IMR-90 (cell line): ENCODE measurements at regions not wholly inside any gene's neighbourhood (a gene's known extent, or its start where the extent isn't known, plus 50 kb on each side); places are given as distances from the start of the nearest gene placed in this dataset.

Experiments
- ATAC-seq: fragments of 200-7000 bp; cut with Tn5 transposase; 2 replicates; pipeline ENCODE4 v1.9.1; 2020; ENCODE audit warnings: low read depth, mild to moderate bottlenecking, moderate library complexity
- BruUV-seq: library from RNA; stranded (reverse); fragments of 400-500 nt; replicated peaks from 2 replicates; lab custom pipeline; 2021; lab: Mats Ljungman, UMichigan
- CTCF ChIA-PET: fragments of 300-600 bp; formaldehyde crosslinking; extraction: SDS; loops from one replicate; lab custom pipeline; 2021; ENCODE audit warnings: antibody characterized with exemption; lab: Yijun Ruan, JAX
- POLR2A ChIA-PET: fragments of 300-600 bp; sonication (Branson Sonifier 250); formaldehyde crosslinking; loops from one replicate; lab custom pipeline; 2022; ENCODE audit warnings: antibody characterized with exemption; ENCODE audit not compliant: unreplicated experiment; lab: Charles Lee
- DNase-seq: peaks from one replicate; pipeline ENCODE4 v3.0.0; 2013
- H2AFZ ChIP-seq: replicated peaks from 2 replicates; pipeline ENCODE3; 2013; ENCODE audit warnings: low read length, mild to moderate bottlenecking; ENCODE audit not compliant: poor library complexity
- H2AK5ac ChIP-seq: 2 replicates; pipeline ENCODE4 v1.6.1; 2013; ENCODE audit warnings: low read depth, low read length, inconsistent platforms
- H2AK9ac ChIP-seq: replicated peaks from 2 replicates; pipeline ENCODE3; 2013; ENCODE audit warnings: mild to moderate bottlenecking, low read depth, low read length, moderate library complexity; ENCODE audit not compliant: poor library complexity
- H2BK120ac ChIP-seq: 2 replicates; pipeline ENCODE4 v1.6.1; 2013; ENCODE audit warnings: low read depth, low read length, inconsistent platforms
- H2BK15ac ChIP-seq: 3 replicates; pipeline ENCODE4 v1.6.1; 2013; ENCODE audit warnings: low read depth, low read length, inconsistent platforms
- H2BK20ac ChIP-seq: 2 replicates; pipeline ENCODE4 v1.6.1; 2013; ENCODE audit warnings: low read depth, mild to moderate bottlenecking, inconsistent platforms, low read length, moderate library complexity
- H2BK5ac ChIP-seq: 2 replicates; pipeline ENCODE4 v1.6.1; 2013; ENCODE audit warnings: mild to moderate bottlenecking, low read depth, low read length, inconsistent platforms; ENCODE audit not compliant: poor library complexity, severe bottlenecking
- H3K14ac ChIP-seq: replicated peaks from 2 replicates; pipeline ENCODE4 v1.6.1; 2013; ENCODE audit warnings: low read depth, low read length, inconsistent platforms
- H3K18ac ChIP-seq: 2 replicates; pipeline ENCODE4 v1.6.1; 2013; ENCODE audit warnings: low read depth, low read length, control low read depth
- H3K23ac ChIP-seq: 2 replicates; pipeline ENCODE4 v1.6.1; 2013; ENCODE audit warnings: low read depth, low read length, inconsistent platforms
- H3K27ac ChIP-seq: 2 replicates; pipeline ENCODE4 v1.5.1; 2013; ENCODE audit warnings: mild to moderate bottlenecking, control low read depth, low read length; ENCODE audit not compliant: insufficient read depth
- H3K27me3 ChIP-seq: 2 replicates; pipeline ENCODE4 v1.6.1; 2013; ENCODE audit warnings: low read length; ENCODE audit not compliant: control insufficient read depth, insufficient read depth
- H3K36me3 ChIP-seq: 2 replicates; pipeline ENCODE4 v1.6.1; 2013; ENCODE audit warnings: low read length, mixed read lengths; ENCODE audit not compliant: control insufficient read depth, insufficient read depth
- H3K4ac ChIP-seq: 2 replicates; pipeline ENCODE4 v1.6.1; 2013; ENCODE audit warnings: low read depth, low read length, inconsistent platforms
- H3K4me1 ChIP-seq: 2 replicates; pipeline ENCODE4 v1.6.1; 2013; ENCODE audit warnings: low read length, mixed read lengths; ENCODE audit not compliant: control insufficient read depth, insufficient read depth
- H3K4me2 ChIP-seq: 2 replicates; pipeline ENCODE4 v1.6.1; 2013; ENCODE audit warnings: low read depth, mild to moderate bottlenecking, control low read depth, low read length, moderate library complexity
- H3K4me3 ChIP-seq: 2 replicates; pipeline ENCODE4 v1.5.1; 2013; ENCODE audit warnings: low read depth, mild to moderate bottlenecking, control low read depth, low read length, moderate library complexity; ENCODE audit not compliant: insufficient read depth
- H3K56ac ChIP-seq: 2 replicates; pipeline ENCODE4 v1.6.1; 2013; ENCODE audit warnings: low read length, inconsistent platforms; ENCODE audit not compliant: insufficient read depth; ENCODE audit errors: extremely low read depth
- H3K79me1 ChIP-seq, 2 experiments: 2 replicates each; pipeline ENCODE4 v1.6.1; 2013; ENCODE audit warnings: low read length in 2 of 2, inconsistent platforms in 1 of 2, low read depth in 1 of 2
- H3K9ac ChIP-seq: 2 replicates; pipeline ENCODE4 v1.6.1; 2013; ENCODE audit warnings: low read depth, low read length, control low read depth
- H3K9me1 ChIP-seq: 2 replicates; pipeline ENCODE4 v1.6.1; 2013; ENCODE audit warnings: low read length, inconsistent platforms; ENCODE audit not compliant: insufficient read depth
- H3K9me3 ChIP-seq: 2 replicates; pipeline ENCODE4 v1.6.1; 2013; ENCODE audit warnings: low read length; ENCODE audit not compliant: control insufficient read depth, insufficient read depth
- H4K20me1 ChIP-seq: 2 replicates; pipeline ENCODE4 v1.6.1; 2013; ENCODE audit warnings: low read length, inconsistent platforms; ENCODE audit not compliant: insufficient read depth
- H4K5ac ChIP-seq: 2 replicates; pipeline ENCODE4 v1.6.1; 2013; ENCODE audit warnings: mild to moderate bottlenecking, low read depth, low read length, control low read depth
- H4K8ac ChIP-seq, 2 experiments: 2 replicates each; pipeline ENCODE4 v1.6.1; 2013; ENCODE audit warnings: low read depth in 2 of 2, low read length in 2 of 2, control low read depth in 1 of 2, inconsistent platforms in 1 of 2
- H4K91ac ChIP-seq: 2 replicates; pipeline ENCODE4 v1.6.1; 2013; ENCODE audit warnings: low read depth, low read length, inconsistent platforms; ENCODE audit not compliant: insufficient read depth
- BHLHE40 ChIP-seq: fragments of 150-350 bp; IDR thresholded peaks from 2 replicates; pipeline ENCODE4 v1.6.1; 2016; ENCODE audit warnings: mild to moderate bottlenecking, low read depth, low read length
- CEBPB ChIP-seq: IDR thresholded peaks from 2 replicates; pipeline ENCODE4 v1.6.1; 2012; ENCODE audit warnings: low read depth, low read length, improper control_type of control experiment
- CHD1 ChIP-seq: IDR thresholded peaks from 2 replicates; pipeline ENCODE4 v1.6.1; 2012; ENCODE audit warnings: low read depth, low read length, improper control_type of control experiment
- FOS ChIP-seq: fragments of 150-350 bp; IDR thresholded peaks from 2 replicates; pipeline ENCODE4 v1.6.1; 2016; ENCODE audit warnings: low read depth, low read length
- MAFK ChIP-seq: IDR thresholded peaks from 2 replicates; pipeline ENCODE4 v1.6.1; 2012; ENCODE audit warnings: low read depth, low read length, improper control_type of control experiment
- MAZ ChIP-seq: IDR thresholded peaks from 2 replicates; pipeline ENCODE4 v1.6.1; 2012; ENCODE audit warnings: low read depth, mild to moderate bottlenecking, low read length, improper control_type of control experiment, moderate library complexity, borderline replicate concordance
- MXI1 ChIP-seq: IDR thresholded peaks from 2 replicates; pipeline ENCODE4 v1.6.1; 2012; ENCODE audit warnings: low read depth, mild to moderate bottlenecking, low read length, moderate library complexity, borderline replicate concordance
- NFE2L2 ChIP-seq: fragments of 150-350 bp; IDR thresholded peaks from 2 replicates; pipeline ENCODE4 v1.6.1; 2016; ENCODE audit warnings: low read depth, mild to moderate bottlenecking, low read length
- POLR2A ChIP-seq: IDR thresholded peaks from 2 replicates; pipeline ENCODE4 v1.6.1; 2012; ENCODE audit warnings: mild to moderate bottlenecking, low read depth, low read length
- RAD21 ChIP-seq: IDR thresholded peaks from 2 replicates; pipeline ENCODE4 v1.6.1; 2012; ENCODE audit warnings: low read length, improper control_type of control experiment
- RCOR1 ChIP-seq: IDR thresholded peaks from 2 replicates; pipeline ENCODE4 v1.6.1; 2012; ENCODE audit warnings: mild to moderate bottlenecking, low read length, improper control_type of control experiment; ENCODE audit not compliant: insufficient replicate concordance
- RFX5 ChIP-seq: IDR thresholded peaks from 2 replicates; pipeline ENCODE4 v1.8.0; 2012; ENCODE audit warnings: low read depth, mild to moderate bottlenecking, low read length, moderate library complexity
- SMC3 ChIP-seq: fragments of 150-350 bp; IDR thresholded peaks from 2 replicates; pipeline ENCODE4 v1.6.1; 2016; ENCODE audit warnings: low read depth, mild to moderate bottlenecking, antibody characterized with exemption, low read length, moderate library complexity
- WGBS, 2 experiments: methylation state at CpG; one replicate each; pipeline versions ENCODE4 v1.1.5 to v1.1.7; 2013; ENCODE audit warnings: missing lambda C conversion rate in 2 of 2; ENCODE audit not compliant: insufficient read length in 1 of 2; ENCODE audit errors: extremely low coverage in 2 of 2; 5-methylcytosine and 5-hydroxymethylcytosine counted together
- dilution Hi-C: fragments of 300-500 bp; cut with HindIII; formaldehyde crosslinking; loops from one replicate; pipeline ENCODE4 v1.14.3; 2018; ENCODE audit warnings: low sequenced_read_pairs; ENCODE audit not compliant: unreplicated experiment
- in situ Hi-C: fragments of 300-500 bp; cut with MboI; formaldehyde crosslinking; loops from 3 replicates; pipeline ENCODE4 v1.14.3; 2019; ENCODE audit warnings: low sequenced_read_pairs, inconsistent platforms, mixed read lengths
- intact Hi-C: fragments of 100-400 bp; cut with micrococcal nuclease; formaldehyde crosslinking; loops from 2 replicates; pipeline ENCODE4 v1.10.0; 2022
- TF ChIP-seq, protein P1 (sequence below): fragments of 150-350 bp; IDR thresholded peaks from 2 replicates; pipeline ENCODE4 v1.6.1; 2017; ENCODE audit warnings: mild to moderate bottlenecking, antibody characterized with exemption, low read length, low read depth
- TF ChIP-seq, protein P2 (sequence below): conservative IDR thresholded peaks from 2 replicates; pipeline ENCODE4 v1.5.1; 2012; ENCODE audit warnings: mild to moderate bottlenecking, low read depth, low read length, improper control_type of control experiment

DNA sequence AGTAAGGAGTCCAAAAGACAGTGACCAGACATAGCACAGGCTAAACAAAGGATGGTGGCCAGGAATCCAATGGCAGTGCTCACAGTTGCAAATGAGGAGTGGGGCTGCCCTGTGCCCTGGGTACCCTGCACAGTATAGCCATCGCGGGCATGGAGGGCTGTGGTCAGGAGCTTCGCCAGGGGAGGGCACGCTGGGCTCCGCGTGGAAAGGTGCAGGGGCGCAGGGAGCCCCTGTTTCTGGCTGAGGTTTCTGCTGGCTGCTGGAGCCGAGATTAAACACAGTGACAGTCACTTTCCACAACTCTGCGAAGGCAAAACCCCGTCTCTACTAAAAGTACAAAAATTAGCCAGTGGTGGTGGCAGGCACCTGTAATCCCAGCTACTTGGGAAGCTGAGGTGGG is 194.7 kb downstream of the GALR1 start:
- no peak overlapping the region for H3K23ac ChIP-seq
- H2AFZ ChIP-seq: no peak overlapping the region
- no peak overlapping the region for H3K4me2 ChIP-seq
- no peaks in the 10 kb centered on the region for H4K20me1 ChIP-seq
- H3K4ac ChIP-seq: no peak overlapping the region
- no peaks in the 10 kb centered on the region for H3K27me3 ChIP-seq
- no peak overlapping the region for H2BK20ac ChIP-seq
- no peaks in the 10 kb centered on the region for H3K9me1 ChIP-seq
- 74% methylated on average over 6 of the region's 10 CpGs; no CpG with 5 or more reads in 1 of the 2 experiments for WGBS, 2 experiments
- no peaks in the 10 kb centered on the region for H3K79me1 ChIP-seq
- TF ChIP-seq MAZ (no peak), RAD21 (no peak), NFE2L2 (no peak), BHLHE40 (no peak), CEBPB (no peak), MXI1 (no peak), POLR2A (no peak), SMC3 (no peak), FOS (no peak), RFX5 (no peak), MAFK (no peak), CHD1 (no peak), RCOR1 (no peak)
- TF ChIP-seq, protein P1, sequence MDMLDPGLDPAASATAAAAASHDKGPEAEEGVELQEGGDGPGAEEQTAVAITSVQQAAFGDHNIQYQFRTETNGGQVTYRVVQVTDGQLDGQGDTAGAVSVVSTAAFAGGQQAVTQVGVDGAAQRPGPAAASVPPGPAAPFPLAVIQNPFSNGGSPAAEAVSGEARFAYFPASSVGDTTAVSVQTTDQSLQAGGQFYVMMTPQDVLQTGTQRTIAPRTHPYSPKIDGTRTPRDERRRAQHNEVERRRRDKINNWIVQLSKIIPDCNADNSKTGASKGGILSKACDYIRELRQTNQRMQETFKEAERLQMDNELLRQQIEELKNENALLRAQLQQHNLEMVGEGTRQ: no peak
- TF ChIP-seq, protein P2, sequence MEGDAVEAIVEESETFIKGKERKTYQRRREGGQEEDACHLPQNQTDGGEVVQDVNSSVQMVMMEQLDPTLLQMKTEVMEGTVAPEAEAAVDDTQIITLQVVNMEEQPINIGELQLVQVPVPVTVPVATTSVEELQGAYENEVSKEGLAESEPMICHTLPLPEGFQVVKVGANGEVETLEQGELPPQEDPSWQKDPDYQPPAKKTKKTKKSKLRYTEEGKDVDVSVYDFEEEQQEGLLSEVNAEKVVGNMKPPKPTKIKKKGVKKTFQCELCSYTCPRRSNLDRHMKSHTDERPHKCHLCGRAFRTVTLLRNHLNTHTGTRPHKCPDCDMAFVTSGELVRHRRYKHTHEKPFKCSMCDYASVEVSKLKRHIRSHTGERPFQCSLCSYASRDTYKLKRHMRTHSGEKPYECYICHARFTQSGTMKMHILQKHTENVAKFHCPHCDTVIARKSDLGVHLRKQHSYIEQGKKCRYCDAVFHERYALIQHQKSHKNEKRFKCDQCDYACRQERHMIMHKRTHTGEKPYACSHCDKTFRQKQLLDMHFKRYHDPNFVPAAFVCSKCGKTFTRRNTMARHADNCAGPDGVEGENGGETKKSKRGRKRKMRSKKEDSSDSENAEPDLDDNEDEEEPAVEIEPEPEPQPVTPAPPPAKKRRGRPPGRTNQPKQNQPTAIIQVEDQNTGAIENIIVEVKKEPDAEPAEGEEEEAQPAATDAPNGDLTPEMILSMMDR: no peak
- ATAC-seq: no peak
- H3K56ac ChIP-seq: no peak overlapping the region
- H3K9me3 ChIP-seq: peaks cover 25% of the 10 kb centered on the region
- no peak for DNase-seq
- POLR2A ChIA-PET: no interaction called here
- in situ Hi-C loops (no loop called here), dilution Hi-C loops (no loop called here), intact Hi-C loops (no loop called here)
- H3K9ac ChIP-seq: no peak overlapping the region
- H2BK5ac ChIP-seq: no peak overlapping the region
- H3K18ac ChIP-seq: no peak overlapping the region
- no TSS peak for BruUV-seq
- no peak overlapping the region for H2AK5ac ChIP-seq
- H2BK120ac ChIP-seq: no peak overlapping the region
- no peak overlapping the region for H4K5ac ChIP-seq
- CTCF ChIA-PET: no interaction called here
- H4K91ac ChIP-seq: no peak overlapping the region
- H3K4me3 ChIP-seq: no peak overlapping the region
- H3K27ac ChIP-seq: no peak overlapping the region
- no peaks in the 10 kb centered on the region for H3K4me1 ChIP-seq
- H3K14ac ChIP-seq: no peak overlapping the region
- no peak overlapping the region for H2AK9ac ChIP-seq
- H2BK15ac ChIP-seq: no peak overlapping the region
- H4K8ac ChIP-seq: no peak overlapping the region
- no peaks in the 10 kb centered on the region for H3K36me3 ChIP-seq
